MCF 10A (cell line): ENCODE measurements at regions not wholly inside any gene's neighbourhood (a gene's known extent, or its start where the extent isn't known, plus 50 kb on each side); places are given as distances from the start of the nearest gene placed in this dataset.

Experiments used
- BruUV-seq: library from RNA; stranded (reverse); fragments of 400-500 nt; replicated peaks from 2 replicates; lab custom pipeline; 2021; lab: Mats Ljungman, UMichigan
- CTCF ChIA-PET: fragments of 300-600 bp; sonication (Branson Sonifier 250); formaldehyde crosslinking; extraction: SDS; loops from one replicate; lab custom pipeline; 2021; ENCODE audit warnings: antibody characterized with exemption, inconsistent platforms; lab: Yijun Ruan, JAX
- POLR2A ChIA-PET: fragments of 300-600, 350-650 bp; sonication (Branson Sonifier 250); formaldehyde crosslinking; extraction: SDS; loops from one replicate; lab custom pipeline; 2020; ENCODE audit warnings: antibody characterized with exemption, inconsistent platforms; lab: Yijun Ruan, JAX
- DNase-seq: peaks from one replicate; pipeline ENCODE4 v3.0.0-alpha.2; 2018; ENCODE audit not compliant: unreplicated experiment
- H3K27ac Mint-ChIP-seq: one replicate; pipeline ENCODE4 v1.8.0; 2022; ENCODE audit warnings: mild to moderate bottlenecking, low read depth, mixed read lengths; ENCODE audit not compliant: unreplicated experiment
- H3K27me3 Mint-ChIP-seq: one replicate; pipeline ENCODE4 v1.8.0; 2022; ENCODE audit warnings: mixed read lengths; ENCODE audit not compliant: insufficient read depth, unreplicated experiment
- H3K36me3 Mint-ChIP-seq: one replicate; pipeline ENCODE4 v1.8.0; 2022; ENCODE audit warnings: mild to moderate bottlenecking, moderate library complexity, mixed read lengths; ENCODE audit not compliant: insufficient read depth, unreplicated experiment
- H3K4me1 Mint-ChIP-seq: one replicate; pipeline ENCODE4 v1.8.0; 2022; ENCODE audit warnings: mixed read lengths; ENCODE audit not compliant: insufficient read depth, unreplicated experiment
- H3K4me3 Mint-ChIP-seq: one replicate; pipeline ENCODE4 v1.8.0; 2022; ENCODE audit warnings: mild to moderate bottlenecking, moderate library complexity, mixed read lengths; ENCODE audit not compliant: unreplicated experiment
- H3K9me3 Mint-ChIP-seq: one replicate; pipeline ENCODE4 v1.8.0; 2022; ENCODE audit warnings: mixed read lengths; ENCODE audit not compliant: unreplicated experiment
- CTCF ChIP-seq: fragments of 200-600 bp; IDR thresholded peaks from one replicate; pipeline ENCODE4 v1.8.0; 2022; ENCODE audit warnings: antibody characterized with exemption, mild to moderate bottlenecking; ENCODE audit not compliant: unreplicated experiment
- intact Hi-C: fragments of 100-400 bp; cut with micrococcal nuclease; formaldehyde crosslinking; loops from 2 replicates; pipeline ENCODE4 v1.14.1; 2022

GRCh38 chr1:50292276-50292675 is 131.0 kb downstream of the DMRTA2 start:
- Mint-ChIP-seq H3K4me1 (no peaks in the 10 kb centered on the region), H3K27me3 (no peaks in the 10 kb centered on the region), H3K36me3 (no peaks in the 10 kb centered on the region), H3K27ac (no peak overlapping the region), H3K4me3 (no peak overlapping the region), H3K9me3 (peaks cover 20% of the 10 kb centered on the region)
- ChIA-PET CTCF (no interaction called here), POLR2A (no interaction called here)
- no peak for TF ChIP-seq CTCF
- BruUV-seq = no TSS peak
- intact Hi-C loops = no loop called here
- DNase-seq = no peak

GRCh38 chr1:50289495-50289894 is 133.7 kb downstream of the DMRTA2 start:
- ChIA-PET POLR2A (no interaction called here), CTCF (no interaction called here)
- Mint-ChIP-seq H3K27me3 (no peaks in the 10 kb centered on the region), H3K36me3 (no peaks in the 10 kb centered on the region), H3K27ac (no peak overlapping the region), H3K4me1 (no peaks in the 10 kb centered on the region), H3K9me3 (peaks cover 20% of the 10 kb centered on the region), H3K4me3 (no peak overlapping the region)
- BruUV-seq = no TSS peak
- intact Hi-C loops = no loop called here
- DNase-seq = no peak
- TF ChIP-seq CTCF = no peak

GRCh38 chr1:50285994-50286393 is 137.2 kb downstream of the DMRTA2 start:
- DNase-seq = no peak
- peaks cover 20% of the 10 kb centered on the region for H3K9me3 Mint-ChIP-seq
- ChIA-PET POLR2A (no interaction called here), CTCF (interaction anchor here (1.3 kb wide), 1 partner anchor 63 kb away, joined by 4 read pairs; no protein-coding TSS in a partner anchor)
- TF ChIP-seq CTCF = no peak
- no peaks in the 10 kb centered on the region for H3K27me3 Mint-ChIP-seq
- no peak overlapping the region for H3K4me3 Mint-ChIP-seq
- no peak overlapping the region for H3K27ac Mint-ChIP-seq
- H3K4me1 Mint-ChIP-seq = no peaks in the 10 kb centered on the region
- BruUV-seq = no TSS peak
- H3K36me3 Mint-ChIP-seq = no peaks in the 10 kb centered on the region
- intact Hi-C loops = no loop called here

- ChIA-PET POLR2A (no interaction called here), CTCF (no interaction called here)
- Mint-ChIP-seq H3K36me3 (no peaks in the 10 kb centered on the region), H3K4me1 (no peaks in the 10 kb centered on the region), H3K27ac (no peak overlapping the region), H3K27me3 (peaks cover 21% of the 10 kb centered on the region), H3K4me3 (no peak overlapping the region), H3K9me3 (peaks cover 7% of the 10 kb centered on the region)
- TF ChIP-seq CTCF = no peak
- peak; percentile 43 for DNase-seq
- intact Hi-C loops = no loop called here
- no TSS peak for BruUV-seq
These were observed 143.5 kb downstream of the DMRTA2 start for GRCh38 chr1:50279622-50280330.
